ENCODE measurements at regions not wholly inside any gene's neighbourhood (a gene's known extent, or its start where the extent isn't known, plus 50 kb on each side); places are given as distances from the start of the nearest gene placed in this dataset.

GRCh38 chr4:124085561-124086180 lies 626.9 kb downstream of the ANKRD50 start:
- TF ChIP-seq ATF6 (CRISPR knock-in tag; IDR thresholded peaks at IDR 0.05): no peak
- TF ChIP-seq EMX1 (CRISPR knock-in tag; IDR thresholded peaks at IDR 0.05): no peak
- TF ChIP-seq NFYB (CRISPR knock-in tag; conservative IDR thresholded peaks at IDR 0.05; ENCODE audit: low read depth): no peak
- TF ChIP-seq PREB (CRISPR knock-in tag; IDR thresholded peaks at IDR 0.05; ENCODE audit: borderline replicate concordance): no peak
- TF ChIP-seq CBFB (CRISPR knock-in tag; IDR thresholded peaks at IDR 0.05; ENCODE audit: low read depth): no peak
- TF ChIP-seq RORB (CRISPR knock-in tag; IDR thresholded peaks at IDR 0.05): no peak
- no peak for TF ChIP-seq TEAD4 (CRISPR knock-in tag; IDR thresholded peaks at IDR 0.05)
- TF ChIP-seq ERG (CRISPR knock-in tag; IDR thresholded peaks at IDR 0.05): no peak
- no peak for TF ChIP-seq USF2 (CRISPR knock-in tag; IDR thresholded peaks at IDR 0.05)
- no peak for TF ChIP-seq ZNF232 (CRISPR knock-in tag; IDR thresholded peaks at IDR 0.05)
- no peak for TF ChIP-seq E2F4 (CRISPR knock-in tag; IDR thresholded peaks at IDR 0.05; ENCODE audit: borderline replicate concordance, low read depth)
- H3K9me3 Mint-ChIP-seq: peaks cover 9% of the 10 kb centered on the region
- DNase-seq (ENCODE audit: low spot score): no peak
- no peak overlapping the region for H3K4me3 Mint-ChIP-seq
- ChIA-PET CTCF (no interaction called here), POLR2A (no interaction called here)
- ATAC-seq: no peak
- no peak overlapping the region for H3K27ac Mint-ChIP-seq
- H3K27me3 Mint-ChIP-seq (ENCODE audit: low read depth): no peaks in the 10 kb centered on the region
- peaks cover 3% of the 10 kb centered on the region for H3K36me3 Mint-ChIP-seq
- peaks cover 5% of the 10 kb centered on the region for H3K4me1 Mint-ChIP-seq

- Mint-ChIP-seq H3K27me3 (ENCODE audit: low read depth) (no peaks in the 10 kb centered on the region), H3K4me3 (no peak overlapping the region), H3K27ac (no peak overlapping the region), H3K36me3 (no peaks in the 10 kb centered on the region), H3K9me3 (no peaks in the 10 kb centered on the region), H3K4me1 (peaks cover 10% of the 10 kb centered on the region)
- ChIA-PET POLR2A (no interaction called here), CTCF (interaction anchor here (1.0 kb wide), 1 partner anchor 317 kb away, joined by 3 read pairs; no protein-coding TSS in a partner anchor)
- ATAC-seq (no peak), DNase-seq (ENCODE audit: low spot score) (no peak)
- TF ChIP-seq USF1 (CRISPR knock-in tag; IDR thresholded peaks at IDR 0.05) (no peak), ZNF416 (CRISPR knock-in tag; IDR thresholded peaks at IDR 0.05) (no peak), ZNF425 (CRISPR knock-in tag; conservative IDR thresholded peaks at IDR 0.05) (no peak), MAX (CRISPR knock-in tag; IDR thresholded peaks at IDR 0.05) (no peak), ARID4B (CRISPR knock-in tag; IDR thresholded peaks at IDR 0.05; ENCODE audit: borderline replicate concordance) (no peak), FOXK1 (CRISPR knock-in tag; IDR thresholded peaks at IDR 0.05) (no peak), CREB1 (CRISPR knock-in tag; IDR thresholded peaks at IDR 0.05) (no peak), ZBTB21 (CRISPR knock-in tag; IDR thresholded peaks at IDR 0.05; ENCODE audit: borderline replicate concordance) (no peak), JUN (CRISPR knock-in tag; IDR thresholded peaks at IDR 0.05) (no peak)
These were observed 622.5 kb downstream of the ANKRD50 start for GRCh38 chr4:124090021-124090420.

Measured in WTC11 (cell line).